Skeletal muscle tissue (tissue), 3 donors: ENCODE measurements at regions not wholly inside any gene's neighbourhood (a gene's known extent, or its start where the extent isn't known, plus 50 kb on each side); places are given as distances from the start of the nearest gene placed in this dataset.
"Not testable (repeated sequence)": the region's sequence is repeated elsewhere in the genome, so short reads cannot be mapped to it uniquely, and the experiment has no call there.

Experiments used
- H3K27ac ChIP-seq: one replicate; pipeline ENCODE4 v1.7.0; 2013; ENCODE audit warnings: mild to moderate bottlenecking, low read depth, low read length, inconsistent platforms
- H3K27me3 ChIP-seq, 3 donors: one replicate each; pipeline ENCODE4 v1.7.0; 2013; ENCODE audit warnings: low read length in 3 of 3; ENCODE audit not compliant: control insufficient read depth in 3 of 3, insufficient read depth in 3 of 3
- H3K36me3 ChIP-seq, 3 donors: one replicate each; pipeline ENCODE4 v1.7.0; 2013; ENCODE audit warnings: low read length in 3 of 3; ENCODE audit not compliant: control insufficient read depth in 3 of 3, insufficient read depth in 3 of 3
- H3K4me1 ChIP-seq, 3 donors: one replicate each; pipeline ENCODE4 v1.7.0; 2013; ENCODE audit warnings: low read length in 3 of 3, mild to moderate bottlenecking in 3 of 3; ENCODE audit not compliant: control insufficient read depth in 3 of 3, insufficient read depth in 3 of 3
- H3K4me3 ChIP-seq, 3 donors: one replicate each; pipeline ENCODE4 v1.7.0; 2013; ENCODE audit warnings: low read length in 3 of 3
- H3K9ac ChIP-seq, 3 donors: one replicate each; pipeline ENCODE4 v1.7.0; 2013; ENCODE audit warnings: low read length in 3 of 3, mild to moderate bottlenecking in 3 of 3, moderate library complexity in 2 of 3, low read depth in 1 of 3
- H3K9me3 ChIP-seq, 3 donors: one replicate each; pipeline ENCODE4 v1.7.0; 2013; ENCODE audit warnings: low read length in 3 of 3; ENCODE audit not compliant: control insufficient read depth in 3 of 3
- donor health status: Osteomylitis.

DNA sequence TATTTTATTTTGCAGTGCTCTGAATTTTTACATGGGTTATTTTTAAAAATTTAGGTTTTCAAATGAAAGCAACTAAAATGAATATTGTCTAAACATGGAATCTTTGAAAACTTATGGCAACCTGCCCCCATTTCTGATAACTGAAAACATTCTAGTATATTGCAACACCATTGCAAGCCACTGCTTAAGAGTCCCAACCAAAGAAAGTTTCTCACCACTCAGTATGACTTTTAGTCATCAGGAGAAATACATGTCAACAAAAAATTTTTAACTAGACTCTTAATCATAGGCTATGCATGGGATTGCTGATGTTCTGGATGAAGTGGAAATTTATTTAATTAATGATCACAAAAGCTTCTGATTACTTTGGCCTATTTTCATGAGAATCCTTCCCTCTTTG, 112.1 kb downstream of the TNFSF18 start:
- H3K36me3 ChIP-seq = no peaks in the 10 kb centered on the region
- no peaks in the 10 kb centered on the region for H3K27me3 ChIP-seq
- H3K4me3 ChIP-seq = no peak overlapping the region
- H3K9me3 ChIP-seq = no peaks in the 10 kb centered on the region
- H3K4me1 ChIP-seq = peaks cover 0 to 6% (median 0%) of the 10 kb centered on the region in 3 donors
- H3K9ac ChIP-seq = no peak overlapping the region
- no peak overlapping the region for H3K27ac ChIP-seq

DNA sequence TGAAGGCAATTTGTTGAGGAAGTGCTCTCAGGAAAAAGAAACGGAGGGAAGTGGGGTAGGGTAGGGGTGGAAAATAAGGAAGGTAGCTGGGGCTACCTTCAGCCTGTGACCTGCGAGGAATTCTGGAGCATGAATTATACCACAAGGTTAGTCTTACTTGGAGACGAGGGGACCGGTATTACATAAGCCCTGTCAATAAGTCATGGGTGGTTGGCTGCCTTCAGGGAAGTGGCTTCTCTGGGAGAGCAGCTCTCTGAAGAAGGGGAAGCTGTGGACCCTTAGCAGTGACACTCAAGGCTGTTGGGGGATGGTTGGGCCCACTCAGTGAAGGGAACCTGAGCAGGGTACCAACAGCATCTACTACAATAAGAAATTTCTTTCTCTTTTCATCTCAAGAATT, 111.3 kb downstream of the TNFSF18 start:
- Histone ChIP-seq H3K27me3 (no peaks in the 10 kb centered on the region), H3K9me3 (no peaks in the 10 kb centered on the region), H3K4me3 (no peak overlapping the region), H3K9ac (no peak overlapping the region), H3K4me1 (peaks cover 0 to 1% (median 0%) of the 10 kb centered on the region in 3 donors), H3K36me3 (no peaks in the 10 kb centered on the region), H3K27ac (no peak overlapping the region)

DNA sequence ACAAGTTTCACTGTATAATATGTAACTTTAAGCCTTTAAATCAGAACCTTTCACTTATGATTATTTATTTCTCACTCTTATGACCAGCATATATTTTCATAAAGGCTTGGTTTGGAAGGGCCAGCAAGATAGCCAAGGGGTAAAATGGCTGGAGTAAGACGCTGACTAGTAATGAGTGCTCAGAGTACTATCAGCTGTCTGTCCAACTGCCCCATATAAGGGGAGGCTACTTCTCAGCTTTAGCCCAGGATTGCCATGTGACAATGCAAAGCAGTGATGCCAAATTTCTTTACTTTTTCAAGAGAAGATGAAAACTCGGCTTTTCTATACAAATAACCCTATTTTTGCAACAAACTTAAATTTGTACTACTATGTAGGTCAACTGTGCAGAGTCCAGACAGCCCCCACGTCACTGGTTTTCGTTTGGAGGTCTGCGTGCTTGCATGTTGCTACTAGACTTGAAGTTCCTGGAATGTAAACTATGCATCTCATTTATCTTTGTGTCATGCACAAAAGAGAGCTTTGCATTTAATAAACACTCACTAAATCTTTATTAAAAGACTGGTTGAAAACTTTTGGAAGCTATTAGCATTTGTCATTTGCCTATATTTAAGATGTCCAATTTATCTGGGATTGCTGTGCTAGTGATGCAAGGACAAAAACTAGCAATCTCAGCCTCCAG, 110.4 kb downstream of the TNFSF18 start:
- no peaks in the 10 kb centered on the region for H3K9me3 ChIP-seq
- no peaks in the 10 kb centered on the region for H3K36me3 ChIP-seq
- no peak overlapping the region for H3K4me3 ChIP-seq
- no peak overlapping the region for H3K27ac ChIP-seq
- no peaks in the 10 kb centered on the region for H3K27me3 ChIP-seq
- H3K4me1 ChIP-seq = no peaks in the 10 kb centered on the region
- H3K9ac ChIP-seq = no peak overlapping the region

DNA sequence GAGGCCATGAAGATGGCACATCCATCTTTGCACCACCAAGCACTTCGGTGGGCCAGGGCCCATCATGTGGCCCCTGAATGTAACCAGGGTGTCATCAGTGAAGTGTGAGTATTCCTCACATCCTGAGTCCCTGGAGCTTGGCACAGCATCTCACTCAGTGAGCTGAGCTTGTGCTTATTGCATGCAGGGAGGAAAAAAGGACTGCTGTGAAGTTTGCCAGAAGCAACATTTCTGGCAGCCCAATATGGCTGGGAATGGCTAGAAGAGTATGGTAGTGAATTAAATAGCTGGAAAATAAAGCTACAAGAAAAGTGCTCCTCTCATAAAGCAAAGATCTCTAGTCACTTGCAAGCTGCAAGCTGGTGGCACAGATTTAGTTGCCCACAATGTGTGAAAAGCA, 109.3 kb downstream of the TNFSF18 start:
- Histone ChIP-seq H3K27me3 (no peaks in the 10 kb centered on the region), H3K9ac (no peak overlapping the region)

DNA sequence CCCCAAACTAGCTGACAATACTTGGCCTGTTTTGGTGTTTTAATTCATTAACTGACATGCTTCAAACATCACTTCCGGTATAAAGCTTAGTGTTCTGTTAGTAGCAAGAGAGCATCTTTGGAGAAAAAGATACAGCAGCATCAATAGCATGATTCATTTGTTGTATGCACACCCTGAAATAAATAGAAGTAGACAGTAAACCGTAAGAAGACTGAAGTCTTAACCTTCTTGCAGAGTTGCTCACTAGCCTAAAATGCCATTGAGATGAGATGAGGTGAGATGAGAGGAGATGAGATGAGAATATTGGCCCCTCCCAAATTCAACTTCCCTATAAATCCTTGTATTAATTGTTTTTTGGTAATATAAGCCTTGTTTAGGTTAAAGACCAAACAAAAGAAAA, 108.8 kb downstream of the TNFSF18 start:
- Histone ChIP-seq H3K27me3 (no peaks in the 10 kb centered on the region), H3K27ac (no peak overlapping the region), H3K9ac (no peak overlapping the region), H3K9me3 (no peaks in the 10 kb centered on the region), H3K4me1 (no peaks in the 10 kb centered on the region), H3K36me3 (no peaks in the 10 kb centered on the region), H3K4me3 (no peak overlapping the region)

More for the DNA sequence above, 109.3 kb downstream of the TNFSF18 start:
- Histone ChIP-seq H3K4me1 (no peaks in the 10 kb centered on the region), H3K36me3 (no peaks in the 10 kb centered on the region), H3K27ac (no peak overlapping the region), H3K4me3 (no peak overlapping the region), H3K9me3 (no peaks in the 10 kb centered on the region)

DNA sequence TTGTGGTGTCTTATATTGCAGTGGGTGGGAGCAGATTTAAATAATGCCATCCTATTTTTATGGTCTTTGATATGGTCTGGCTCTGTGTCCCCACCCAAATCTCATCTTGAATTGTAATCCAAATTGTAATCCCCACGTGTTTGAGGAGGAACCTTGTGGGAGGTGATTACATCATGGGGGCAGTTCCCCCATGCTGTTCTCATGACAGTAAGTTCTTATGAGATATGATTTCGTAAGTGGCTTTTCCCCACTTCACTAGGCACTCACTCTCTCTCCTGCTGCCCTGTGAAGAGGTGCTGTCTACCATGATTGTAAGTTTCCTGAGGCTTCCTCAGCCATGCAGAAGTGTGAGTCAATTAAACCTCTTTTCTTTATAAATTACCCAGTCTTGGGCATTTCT, 107.6 kb downstream of the TNFSF18 start:
- H3K27ac ChIP-seq, H3K4me3 ChIP-seq, H3K9ac ChIP-seq, H3K9me3 ChIP-seq, H3K36me3 ChIP-seq, H3K4me1 ChIP-seq, H3K27me3 ChIP-seq: not testable (repeated sequence)

DNA sequence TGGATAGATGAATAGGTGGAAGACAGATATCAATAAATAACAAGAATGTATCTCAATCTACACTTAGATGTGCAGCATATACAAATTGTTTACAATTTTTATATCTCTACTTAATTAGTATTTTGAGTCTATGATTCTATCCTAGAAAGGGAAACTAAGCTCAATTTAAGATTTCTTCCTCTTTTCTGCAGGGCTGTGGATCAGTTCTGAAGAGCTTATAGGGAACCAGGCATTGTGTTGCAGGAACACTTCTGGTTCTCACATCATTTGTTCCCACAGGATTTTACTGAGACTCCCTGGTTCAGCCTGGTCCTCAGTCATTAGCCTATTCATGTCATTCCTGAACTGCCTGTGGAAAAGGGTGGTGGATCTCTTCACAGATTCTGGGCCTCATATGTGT, 105.8 kb downstream of the TNFSF18 start:
- peaks cover 0 to 3% (median 0%) of the 10 kb centered on the region in 3 donors for H3K4me1 ChIP-seq
- no peak overlapping the region for H3K4me3 ChIP-seq
- H3K27ac ChIP-seq = no peak overlapping the region
- no peaks in the 10 kb centered on the region for H3K27me3 ChIP-seq
- no peak overlapping the region for H3K9ac ChIP-seq
- no peaks in the 10 kb centered on the region for H3K9me3 ChIP-seq
- H3K36me3 ChIP-seq = no peaks in the 10 kb centered on the region

DNA sequence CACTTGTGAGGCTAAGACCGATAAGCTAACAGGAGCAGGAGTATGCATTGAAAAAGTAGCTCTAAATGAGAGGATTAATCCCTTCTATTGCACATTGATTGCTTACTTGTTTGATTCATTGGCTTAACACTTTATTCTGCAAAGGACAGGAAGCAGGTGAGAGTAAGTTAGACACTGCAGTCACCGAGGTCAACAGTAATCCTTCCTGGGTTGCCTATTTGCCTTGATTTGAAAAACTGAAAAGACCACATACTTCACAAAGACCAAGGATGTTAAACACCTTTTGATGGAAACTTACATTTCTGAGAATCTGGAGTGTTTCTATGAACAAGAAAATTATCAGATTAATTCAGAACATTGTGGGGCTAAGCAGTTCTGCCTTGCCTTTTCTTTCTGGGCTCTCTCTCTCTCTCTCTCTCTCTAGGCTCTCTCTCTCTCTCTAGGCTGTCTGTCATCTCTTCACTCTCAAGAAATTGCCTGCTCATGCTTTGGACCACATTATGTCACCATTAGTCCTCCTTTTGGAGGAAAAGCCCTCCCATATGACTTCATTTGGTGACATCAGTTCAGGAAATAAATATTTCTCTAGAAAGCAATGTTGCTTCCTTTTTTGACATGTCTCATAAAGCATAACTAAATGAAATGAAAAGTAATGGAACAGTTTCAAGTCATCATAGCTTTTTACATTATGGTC, 103.8 kb downstream of the TNFSF18 start:
- no peak overlapping the region for H3K4me3 ChIP-seq
- no peaks in the 10 kb centered on the region for H3K27me3 ChIP-seq
- H3K9me3 ChIP-seq = no peaks in the 10 kb centered on the region
- H3K36me3 ChIP-seq = no peaks in the 10 kb centered on the region
- no peak overlapping the region for H3K9ac ChIP-seq
- peaks cover 0 to 3% (median 0%) of the 10 kb centered on the region in 3 donors for H3K4me1 ChIP-seq
- H3K27ac ChIP-seq = no peak overlapping the region

DNA sequence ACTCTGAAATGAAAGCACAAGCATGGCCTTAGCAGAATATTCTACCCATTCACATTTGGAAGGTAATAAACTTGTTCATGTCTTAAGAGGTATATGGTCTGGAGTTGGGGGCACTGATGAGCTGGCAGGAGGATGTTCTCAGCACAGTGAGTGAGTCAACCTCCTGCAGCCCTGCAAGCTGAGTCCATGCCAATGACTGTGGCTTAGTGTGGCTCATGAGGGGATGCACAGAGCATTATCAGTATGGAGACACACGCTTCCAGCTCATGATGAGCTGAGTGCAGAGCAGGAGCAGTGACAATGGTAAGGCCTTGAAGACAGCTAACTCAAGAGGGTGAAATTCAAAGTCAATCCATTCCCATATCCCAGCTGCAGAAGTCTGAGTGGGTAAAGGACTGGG, 102.3 kb downstream of the TNFSF18 start:
- no peak overlapping the region for H3K4me3 ChIP-seq
- no peak overlapping the region for H3K9ac ChIP-seq
- H3K9me3 ChIP-seq = no peaks in the 10 kb centered on the region
- no peaks in the 10 kb centered on the region for H3K36me3 ChIP-seq
- H3K27me3 ChIP-seq = no peaks in the 10 kb centered on the region
- peaks cover 0 to 3% (median 0%) of the 10 kb centered on the region in 3 donors for H3K4me1 ChIP-seq
- H3K27ac ChIP-seq = no peak overlapping the region

DNA sequence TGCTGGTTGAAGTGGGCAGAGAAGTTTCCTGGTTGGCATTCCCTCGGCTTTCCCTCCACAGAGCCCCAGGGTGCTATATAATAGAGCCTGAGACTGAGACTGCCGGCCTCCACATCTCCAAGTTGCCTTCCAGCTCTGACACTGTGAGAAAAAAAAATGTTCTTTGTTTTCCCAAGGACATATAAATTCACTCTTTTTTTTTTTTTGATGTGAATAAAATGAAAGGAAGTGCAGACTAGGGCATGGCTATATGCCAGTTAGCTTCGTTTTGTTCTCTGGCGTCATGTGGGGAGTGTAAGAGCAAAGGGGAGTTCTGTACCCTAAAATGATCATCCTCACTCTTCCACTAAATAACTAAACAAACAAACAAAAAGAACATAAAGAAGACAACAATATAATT, 101.6 kb downstream of the TNFSF18 start:
- Histone ChIP-seq H3K27ac (no peak overlapping the region), H3K36me3 (no peaks in the 10 kb centered on the region), H3K9ac (no peak overlapping the region)

More for the DNA sequence above, 101.6 kb downstream of the TNFSF18 start:
- H3K4me3 ChIP-seq = no peak overlapping the region
- H3K9me3 ChIP-seq = no peaks in the 10 kb centered on the region
- no peaks in the 10 kb centered on the region for H3K27me3 ChIP-seq
- H3K4me1 ChIP-seq = peaks cover 0 to 3% (median 0%) of the 10 kb centered on the region in 3 donors
